NCI-H526 (cell line): ENCODE measurements at regions not wholly inside any gene's neighbourhood (a gene's known extent, or its start where the extent isn't known, plus 50 kb on each side); places are given as distances from the start of the nearest gene placed in this dataset.
"Not testable (repeated sequence)": the region's sequence is repeated elsewhere in the genome, so short reads cannot be mapped to it uniquely, and the experiment has no call there.

Source experiments
- DNase-seq, 2 experiments: peaks; one replicate each; lab custom pipeline; 2025; lab: John Stamatoyannopoulos, UW

- DNase-seq, result not testable (repeated sequence)
These were observed 54.8 kb upstream of the FAM90A1 start for GRCh38 chr12:8282181-8282580.

- peak in 1 of 2 experiments; percentile 2 for DNase-seq
These were observed 58.3 kb upstream of the FAM90A1 start for GRCh38 chr12:8285681-8286080.

- not testable (repeated sequence) for DNase-seq
These were observed 64.3 kb upstream of the FAM90A1 start for GRCh38 chr12:8291764-8292163.

GRCh38 chr12:8294662-8295061, 67.2 kb upstream of the FAM90A1 start:
- not testable (repeated sequence) for DNase-seq

- not testable (repeated sequence) for DNase-seq
These were observed 81.2 kb upstream of the FAM90A1 start for GRCh38 chr12:8308611-8309010.

- DNase-seq, result not testable (repeated sequence)
These were observed 88.6 kb upstream of the FAM90A1 start for GRCh38 chr12:8315997-8316396.

GRCh38 chr12:8317675-8318074, 90.3 kb upstream of the FAM90A1 start:
- DNase-seq, result not testable (repeated sequence)

- DNase-seq, result not testable (repeated sequence)
These were observed 92.9 kb upstream of the FAM90A1 start for GRCh38 chr12:8320251-8320730.

- not testable (repeated sequence) for DNase-seq
These were observed 93.5 kb upstream of the FAM90A1 start for GRCh38 chr12:8320791-8321370.

- DNase-seq, result not testable (repeated sequence)
These were observed 97.9 kb upstream of the FAM90A1 start for GRCh38 chr12:8325145-8325839.

- not testable (repeated sequence) for DNase-seq
These were observed 101.4 kb upstream of the FAM90A1 start for GRCh38 chr12:8328835-8329234.

- not testable (repeated sequence) for DNase-seq
These were observed 105.0 kb upstream of the FAM90A1 start for GRCh38 chr12:8332373-8332772.

- DNase-seq, result not testable (repeated sequence)
These were observed 104.7 kb upstream of the CLEC6A start for GRCh38 chr12:8351073-8351472.

GRCh38 chr12:8354741-8355140, 101.0 kb upstream of the CLEC6A start:
- DNase-seq, result not testable (repeated sequence)

GRCh38 chr12:8355531-8355930, 100.2 kb upstream of the CLEC6A start:
- DNase-seq, result not testable (repeated sequence)

- DNase-seq, result peak in 1 of 2 experiments; percentile 9
These were observed 82.0 kb upstream of the CLEC6A start for GRCh38 chr12:8373744-8374143.

- not testable (repeated sequence) for DNase-seq
These were observed 80.6 kb upstream of the CLEC6A start for GRCh38 chr12:8375122-8375521.

GRCh38 chr12:8377756-8378155, 78.0 kb upstream of the CLEC6A start:
- DNase-seq, result not testable (repeated sequence)

GRCh38 chr12:8382556-8382955, 73.2 kb upstream of the CLEC6A start:
- not testable (repeated sequence) for DNase-seq

- not testable (repeated sequence) for DNase-seq
These were observed 71.1 kb upstream of the CLEC6A start for GRCh38 chr12:8384686-8385085.

- DNase-seq, result not testable (repeated sequence)
These were observed 70.3 kb upstream of the CLEC6A start for GRCh38 chr12:8385431-8385830.

- DNase-seq, result not testable (repeated sequence)
These were observed 69.1 kb upstream of the CLEC6A start for GRCh38 chr12:8386661-8387060.

GRCh38 chr12:8389296-8389695, 66.5 kb upstream of the CLEC6A start:
- DNase-seq, result not testable (repeated sequence)
